ENCODE measurements at regions not wholly inside any gene's neighbourhood (a gene's known extent, or its start where the extent isn't known, plus 50 kb on each side); places are given as distances from the start of the nearest gene placed in this dataset.

- no peak overlapping the region for H3K27ac Mint-ChIP-seq
Observed at GRCh38 chr3:194784361-194784760, 98.7 kb downstream of the FAM43A start.

DNA sequence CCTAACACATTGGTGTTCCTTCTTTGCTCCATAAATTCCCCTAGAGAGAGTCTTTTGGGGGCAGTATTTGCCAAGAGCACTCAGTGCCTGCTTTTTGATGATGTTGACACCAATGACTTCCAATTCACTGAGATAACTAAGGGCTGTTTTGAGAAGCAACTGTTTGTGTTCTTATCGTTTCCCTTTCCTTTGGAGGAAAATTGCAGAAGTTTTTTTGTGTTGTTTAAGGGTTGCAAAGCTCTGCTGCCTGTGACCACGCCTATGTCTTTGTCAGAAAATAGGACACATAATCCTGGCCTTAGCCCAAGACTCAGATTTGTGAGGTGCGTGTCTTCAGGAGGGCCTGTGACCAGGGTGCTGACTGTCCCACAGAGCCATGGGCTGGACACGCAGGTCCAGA lies 99.6 kb downstream of the FAM43A start:
- H3K27ac Mint-ChIP-seq: no peak overlapping the region
- H3K4me1 Mint-ChIP-seq (ENCODE audit: unreplicated experiment): peaks cover 21% of the 10 kb centered on the region
- peaks cover 5% of the 10 kb centered on the region for H3K27me3 Mint-ChIP-seq
- DNase-seq (ENCODE audit: extremely low spot score, unreplicated experiment): peak; percentile 29
- no peaks in the 10 kb centered on the region for H3K9me3 Mint-ChIP-seq
- H3K4me3 Mint-ChIP-seq: no peak overlapping the region
- H3K36me3 Mint-ChIP-seq: no peaks in the 10 kb centered on the region
- TF ChIP-seq CTCF (conservative IDR thresholded peaks at IDR 0.05): no peak

More at GRCh38 chr3:194784361-194784760, 98.7 kb downstream of the FAM43A start:
- no peak for DNase-seq (ENCODE audit: extremely low spot score, unreplicated experiment)
- peaks cover 21% of the 10 kb centered on the region for H3K4me1 Mint-ChIP-seq (ENCODE audit: unreplicated experiment)
- peaks cover 10% of the 10 kb centered on the region for H3K27me3 Mint-ChIP-seq
- H3K4me3 Mint-ChIP-seq: no peak overlapping the region
- no peak for TF ChIP-seq CTCF (conservative IDR thresholded peaks at IDR 0.05)
- H3K9me3 Mint-ChIP-seq: no peaks in the 10 kb centered on the region
- H3K36me3 Mint-ChIP-seq: no peaks in the 10 kb centered on the region

GRCh38 chr3:194787072-194787471 lies 101.4 kb downstream of the FAM43A start:
- Mint-ChIP-seq H3K4me3 (no peak overlapping the region), H3K27me3 (peaks cover 5% of the 10 kb centered on the region)
- TF ChIP-seq CTCF (conservative IDR thresholded peaks at IDR 0.05): no peak

DNA sequence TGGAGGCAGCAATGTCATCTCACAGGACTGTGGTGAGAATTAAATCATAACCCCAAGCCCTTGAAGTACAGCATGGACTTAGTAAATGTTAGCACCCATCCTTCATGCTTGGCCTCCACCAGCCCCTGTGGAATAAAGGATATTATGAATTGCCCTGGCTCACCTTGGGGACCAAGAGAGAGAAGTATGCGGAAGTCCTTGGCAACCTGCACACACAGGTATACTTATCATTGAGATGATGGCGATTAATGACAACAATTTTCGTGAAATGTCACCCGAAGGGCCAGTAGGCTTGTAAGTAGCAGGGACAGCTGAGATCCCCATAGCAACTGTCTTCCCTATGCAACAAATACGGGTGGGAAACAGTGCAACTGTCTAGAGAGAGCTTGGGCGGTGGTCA lies 102.0 kb downstream of the FAM43A start:
- TF ChIP-seq CTCF (conservative IDR thresholded peaks at IDR 0.05): no peak
- Mint-ChIP-seq H3K27me3 (peaks cover 5% of the 10 kb centered on the region), H3K27ac (no peak overlapping the region), H3K4me3 (no peak overlapping the region), H3K4me1 (ENCODE audit: unreplicated experiment) (peaks cover 21% of the 10 kb centered on the region), H3K9me3 (no peaks in the 10 kb centered on the region), H3K36me3 (no peaks in the 10 kb centered on the region)
- DNase-seq (ENCODE audit: extremely low spot score, unreplicated experiment): peak; percentile 22

More at GRCh38 chr3:194787072-194787471, 101.4 kb downstream of the FAM43A start:
- Mint-ChIP-seq H3K9me3 (no peaks in the 10 kb centered on the region), H3K4me1 (ENCODE audit: unreplicated experiment) (peaks cover 21% of the 10 kb centered on the region), H3K36me3 (no peaks in the 10 kb centered on the region), H3K27ac (no peak overlapping the region)
- no peak for DNase-seq (ENCODE audit: extremely low spot score, unreplicated experiment)

DNA sequence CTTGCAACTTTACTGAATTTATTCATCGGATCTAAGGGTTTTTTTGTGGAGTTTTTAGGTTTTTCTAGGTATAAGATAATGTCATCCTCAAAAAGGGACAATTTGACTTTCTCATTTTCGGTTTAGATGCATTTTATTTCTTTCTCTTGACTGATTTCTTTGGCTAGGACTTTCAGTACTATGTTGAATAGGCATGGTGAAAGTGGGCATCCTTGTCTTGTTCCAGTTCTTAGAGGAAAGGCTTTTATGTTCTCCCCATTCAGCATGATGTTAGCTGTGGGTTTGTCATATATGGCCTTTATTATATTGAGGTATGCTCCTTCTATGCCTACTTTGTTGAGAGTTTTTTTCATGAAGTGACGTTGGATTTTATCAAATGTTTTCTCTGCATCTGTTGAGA lies 106.7 kb downstream of the FAM43A start:
- no peak for TF ChIP-seq CTCF (conservative IDR thresholded peaks at IDR 0.05)
- Mint-ChIP-seq H3K27ac (no peak overlapping the region), H3K4me1 (ENCODE audit: unreplicated experiment) (no peaks in the 10 kb centered on the region), H3K27me3 (no peaks in the 10 kb centered on the region), H3K4me3 (no peak overlapping the region), H3K36me3 (no peaks in the 10 kb centered on the region), H3K9me3 (peaks cover 5% of the 10 kb centered on the region)
- no peak for DNase-seq (ENCODE audit: extremely low spot score, unreplicated experiment)
